ENCODE measurements at regions not wholly inside any gene's neighbourhood (a gene's known extent, or its start where the extent isn't known, plus 50 kb on each side); places are given as distances from the start of the nearest gene placed in this dataset.

DNA sequence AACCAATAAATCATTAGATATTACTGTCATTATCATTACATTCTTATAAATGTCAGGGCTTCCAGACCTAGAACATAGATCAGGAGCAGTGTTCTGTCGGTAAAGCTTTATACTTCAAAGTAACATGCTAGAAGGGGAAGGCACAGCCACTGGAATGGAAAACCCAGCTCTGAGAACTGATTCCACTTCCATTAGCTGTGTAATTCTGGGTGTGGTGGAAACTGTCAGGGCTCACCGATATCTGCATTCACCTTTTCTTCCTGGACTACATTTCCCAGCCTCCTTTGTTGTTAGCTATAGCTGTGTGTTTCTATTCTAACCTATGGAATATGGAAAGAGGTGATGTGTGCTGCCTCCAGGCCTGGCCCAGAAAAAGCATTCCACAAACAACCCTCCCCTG, 585.8 kb downstream of the BUD13 start:
- no peak for TF ChIP-seq CTCF (IDR thresholded peaks at IDR 0.05)
- TF ChIP-seq TCF7L2 (IDR thresholded peaks at IDR 0.05; ENCODE audit: low read depth, low read length): no peak
- TF ChIP-seq REST (IDR thresholded peaks at IDR 0.05; ENCODE audit: insufficient read depth in 1 of 2, low read depth in 2 of 2, low read length in 1 of 2): no peak
- TF ChIP-seq SIN3A (IDR thresholded peaks at IDR 0.05; ENCODE audit: borderline replicate concordance, insufficient read depth, low read depth, low read length): no peak
- Histone ChIP-seq H3K27me3 (ENCODE audit: control insufficient read depth, insufficient read depth, low read length) (peaks cover 3% of the 10 kb centered on the region), H3K4me1 (ENCODE audit: control insufficient read depth, insufficient read depth, low read length) (no peaks in the 10 kb centered on the region), H3K36me3 (ENCODE audit: control insufficient read depth, insufficient read depth, low read length) (no peaks in the 10 kb centered on the region), H3K9me3 (ENCODE audit: control insufficient read depth, insufficient read depth, low read depth, low read length) (no peaks in the 10 kb centered on the region), H3K4me3 (ENCODE audit: low read depth in 2 of 2, low read length in 2 of 2) (no peak overlapping the region), H3K27ac (ENCODE audit: low read length) (no peak overlapping the region)
- POLR2A ChIA-PET: no interaction called here
- in situ Hi-C loops (cut with HindIII; ENCODE audit: low pct_unique_long_range_greater_than_20kb, low sequenced_read_pairs): no loop called here
- ATAC-seq (no peak), DNase-seq (ENCODE audit: low read depth, low spot score) (no peak)
- intact Hi-C loops (cut with micrococcal nuclease; ENCODE audit: unreplicated experiment): no loop called here
- CTCF ChIA-PET: no interaction called here
- BruUV-seq (replicated peaks): no TSS peak

DNA sequence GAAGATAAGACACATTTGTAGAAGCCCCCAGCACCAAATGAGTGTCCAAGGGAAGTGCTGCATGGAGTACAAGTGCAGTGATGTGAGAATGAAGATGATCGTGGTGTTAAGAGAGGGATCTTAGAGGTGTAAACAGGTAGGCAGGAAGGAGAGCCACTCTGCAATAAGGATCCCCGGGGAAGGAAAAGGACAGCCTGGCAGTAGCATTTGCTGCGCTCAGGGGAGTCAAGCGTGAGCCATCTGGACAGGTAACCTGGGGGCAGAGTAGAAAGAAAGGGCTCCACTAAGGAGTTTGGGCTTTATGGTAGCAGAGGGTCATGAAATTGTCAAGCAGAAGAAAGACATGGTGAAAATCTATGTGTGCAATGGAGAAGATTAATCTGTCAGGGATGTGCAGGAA, 587.2 kb downstream of the BUD13 start:
- no peaks in the 10 kb centered on the region for H3K36me3 ChIP-seq (ENCODE audit: control insufficient read depth, insufficient read depth, low read length)
- no peak overlapping the region for H3K27ac ChIP-seq (ENCODE audit: low read length)
- no peaks in the 10 kb centered on the region for H3K9me3 ChIP-seq (ENCODE audit: control insufficient read depth, insufficient read depth, low read depth, low read length)
- H3K4me1 ChIP-seq (ENCODE audit: control insufficient read depth, insufficient read depth, low read length): no peaks in the 10 kb centered on the region
- TF ChIP-seq REST (IDR thresholded peaks at IDR 0.05; ENCODE audit: insufficient read depth in 1 of 2, low read depth in 2 of 2, low read length in 1 of 2): no peak
- TF ChIP-seq CTCF (IDR thresholded peaks at IDR 0.05): no peak
- intact Hi-C loops (cut with micrococcal nuclease; ENCODE audit: unreplicated experiment) (no loop called here), in situ Hi-C loops (cut with HindIII; ENCODE audit: low pct_unique_long_range_greater_than_20kb, low sequenced_read_pairs) (no loop called here)
- DNase-seq (ENCODE audit: low read depth, low spot score) (no peak), ATAC-seq (no peak)
- CTCF ChIA-PET: no interaction called here
- POLR2A ChIA-PET: no interaction called here
- H3K27me3 ChIP-seq (ENCODE audit: control insufficient read depth, insufficient read depth, low read length): no peaks in the 10 kb centered on the region
- no TSS peak for BruUV-seq (replicated peaks)
- H3K4me3 ChIP-seq (ENCODE audit: low read depth in 2 of 2, low read length in 2 of 2): no peak overlapping the region
